ENCODE measurements at regions not wholly inside any gene's neighbourhood (a gene's known extent, or its start where the extent isn't known, plus 50 kb on each side); places are given as distances from the start of the nearest gene placed in this dataset.

DNA sequence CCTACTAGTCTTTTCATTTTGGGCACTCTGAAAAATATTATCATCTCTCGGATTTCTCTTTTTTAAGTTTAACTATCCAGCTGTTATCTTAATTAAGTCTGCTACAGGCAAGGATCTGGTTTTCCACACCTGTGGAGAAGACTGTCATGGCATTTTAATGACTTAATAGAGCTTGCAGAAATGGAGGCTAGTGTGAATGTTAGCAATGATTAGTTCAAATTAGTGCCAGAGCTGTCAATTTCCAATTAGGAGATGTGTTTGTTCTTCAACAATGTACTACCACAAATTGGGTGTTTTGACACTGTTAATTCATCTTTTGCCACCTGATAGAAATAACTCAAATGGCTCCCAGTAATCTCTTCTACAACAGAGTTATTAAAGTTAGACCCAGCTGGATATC lies 2023.0 kb upstream of the CDH9 start:
- DNase-seq (ENCODE audit: low read depth in 2 of 2): no peak

DNA sequence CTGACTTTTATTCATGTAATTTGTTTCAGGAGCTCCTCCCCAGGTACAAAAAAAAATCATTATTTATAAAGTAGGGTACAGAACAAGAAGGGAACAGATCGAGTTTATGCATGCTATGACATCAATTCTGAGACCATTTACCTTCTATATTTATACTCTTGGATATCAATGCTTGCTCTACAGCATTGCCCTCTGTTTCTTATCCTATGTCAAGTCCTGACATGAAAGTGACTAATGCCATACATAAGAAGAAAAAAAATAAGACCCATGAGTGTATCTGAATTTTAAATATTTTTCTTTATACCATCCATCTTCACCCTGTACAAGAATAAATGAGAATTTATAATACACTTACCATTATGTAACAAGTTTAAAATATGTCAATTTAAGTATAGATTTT lies 2016.3 kb upstream of the CDH9 start:
- no peak for DNase-seq (ENCODE audit: low read depth in 2 of 2)

DNA sequence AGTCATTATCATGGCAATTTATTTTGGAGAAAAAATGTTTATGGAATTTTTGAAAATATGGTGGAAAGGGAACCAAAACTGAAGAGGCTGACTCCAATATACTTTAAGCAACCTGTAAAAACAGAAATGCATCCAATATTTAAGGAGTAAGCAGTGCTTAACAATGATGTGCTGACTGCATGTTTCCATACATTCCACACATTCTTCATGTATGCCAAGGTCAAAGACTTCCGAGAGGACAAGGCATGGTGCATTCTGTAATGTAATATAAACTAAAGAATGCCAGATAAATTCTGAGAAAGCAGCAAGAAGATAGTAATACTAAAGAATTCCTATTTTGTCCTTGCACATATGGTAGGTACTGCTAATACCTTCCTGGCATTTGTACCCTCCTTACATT lies 2015.9 kb upstream of the CDH9 start:
- DNase-seq (ENCODE audit: low read depth in 2 of 2): no peak

DNA sequence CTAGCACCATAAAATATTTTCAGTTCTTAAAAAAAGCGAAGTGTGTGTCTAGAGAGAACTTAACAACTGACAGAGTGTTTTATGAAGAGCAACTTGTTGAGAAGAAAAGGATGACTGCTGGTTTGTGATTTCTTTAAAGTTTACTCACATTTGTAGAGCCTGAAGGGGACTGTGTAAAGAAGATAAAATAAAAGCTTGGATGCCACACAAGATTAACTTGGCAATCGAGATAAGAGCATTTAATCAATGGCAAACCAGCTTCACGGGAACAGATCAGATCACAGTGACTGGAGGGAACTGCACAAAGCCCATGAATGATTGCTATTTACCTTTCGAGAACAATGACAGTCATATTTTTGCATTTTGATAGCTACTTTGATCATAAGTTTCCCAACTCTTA lies 2013.1 kb upstream of the CDH9 start:
- no peak for DNase-seq (ENCODE audit: low read depth in 2 of 2)

DNA sequence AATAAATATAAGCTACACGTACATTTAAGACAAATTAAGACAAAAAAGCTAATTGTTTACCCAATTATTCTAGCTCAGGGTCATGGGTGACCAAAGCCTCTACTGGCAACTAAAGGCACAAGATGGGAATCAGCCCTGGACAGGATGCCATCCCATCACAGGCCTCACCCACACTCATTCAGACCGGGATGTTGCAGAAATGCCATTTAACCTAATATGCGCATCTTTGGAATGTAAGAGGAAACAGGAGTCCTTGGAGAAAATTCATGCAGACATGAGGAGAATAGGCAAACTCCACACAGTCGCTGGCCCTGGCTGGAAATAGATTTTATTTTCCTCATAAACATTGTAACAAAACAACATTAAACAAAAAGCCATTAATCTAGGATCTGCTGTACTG lies 2003.8 kb upstream of the CDH9 start:
- no peak for DNase-seq (ENCODE audit: low read depth in 2 of 2)

DNA sequence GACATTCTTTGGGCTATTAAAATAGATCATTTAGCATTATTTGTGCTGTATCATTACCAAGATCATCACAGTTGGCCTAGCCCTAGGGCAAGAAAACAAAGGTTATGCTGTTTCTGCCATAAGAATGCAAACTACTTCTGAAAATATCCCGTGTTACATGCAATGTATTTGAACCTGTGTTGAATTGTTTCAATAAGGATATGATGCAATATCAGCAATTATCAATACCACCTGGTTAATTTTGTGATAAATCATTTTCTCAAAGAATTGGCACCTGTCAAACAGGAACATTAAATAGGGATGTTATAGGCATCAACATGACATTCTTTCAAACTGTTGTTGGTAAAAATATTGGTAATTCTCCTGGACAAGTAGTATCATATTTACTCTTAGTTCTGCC lies 2002.0 kb upstream of the CDH9 start:
- DNase-seq (ENCODE audit: low read depth in 2 of 2): no peak

DNA sequence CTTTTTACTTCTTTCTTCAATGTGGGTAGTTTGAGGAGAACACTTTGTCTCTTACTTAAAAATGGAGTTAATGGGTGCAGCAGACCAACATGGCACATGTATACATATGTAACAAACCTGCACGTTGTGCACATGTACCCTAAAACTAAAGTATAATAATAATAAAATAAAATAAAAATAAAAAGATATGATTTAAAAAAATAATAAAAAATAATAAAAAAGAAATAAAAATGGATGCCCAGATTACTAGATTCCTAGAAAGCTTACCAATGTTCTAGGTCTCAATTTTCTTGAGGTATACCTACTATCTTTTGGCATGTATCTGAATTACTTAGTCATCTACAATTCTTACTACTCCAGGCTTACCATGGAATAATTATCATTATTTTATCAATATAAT lies 2001.6 kb upstream of the CDH9 start:
- no peak for DNase-seq (ENCODE audit: low read depth in 2 of 2)

DNA sequence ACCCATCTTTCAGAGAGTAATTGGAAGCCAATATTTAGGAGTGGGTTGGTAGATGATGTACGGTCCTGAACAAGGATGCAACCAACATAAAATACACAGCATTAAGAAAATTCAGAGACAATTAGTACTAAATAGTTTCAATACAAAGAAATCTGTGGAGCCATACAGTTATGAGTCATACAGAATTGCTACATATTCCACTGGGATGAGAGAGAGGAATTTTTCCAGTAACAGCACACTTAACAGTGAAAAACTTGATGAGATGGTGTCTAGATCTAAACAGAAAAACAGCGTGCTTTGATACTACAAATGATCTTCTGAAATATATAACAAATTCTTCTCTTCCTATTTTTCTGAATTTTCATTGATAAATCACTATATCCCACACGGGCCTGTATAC lies 1999.3 kb upstream of the CDH9 start:
- no peak for DNase-seq (ENCODE audit: low read depth in 2 of 2)

DNA sequence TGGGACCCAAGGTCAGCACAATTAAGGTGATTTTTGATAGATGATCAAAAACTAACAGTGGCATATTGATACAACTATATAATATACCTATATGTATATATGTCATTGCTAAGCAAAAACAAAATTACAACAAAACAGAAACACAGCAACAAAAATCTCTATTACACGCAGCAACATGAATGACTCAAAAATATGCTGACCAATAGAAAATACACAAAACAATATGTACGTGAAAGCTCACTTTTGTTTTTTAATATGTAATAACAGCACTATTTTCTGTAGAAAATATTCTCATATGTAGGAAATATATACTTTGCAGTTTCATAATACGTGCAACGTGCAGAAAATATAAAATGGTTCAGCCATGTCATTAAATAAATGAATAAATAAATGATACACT lies 1985.7 kb upstream of the CDH9 start:
- DNase-seq (ENCODE audit: low read depth in 2 of 2): no peak

DNA sequence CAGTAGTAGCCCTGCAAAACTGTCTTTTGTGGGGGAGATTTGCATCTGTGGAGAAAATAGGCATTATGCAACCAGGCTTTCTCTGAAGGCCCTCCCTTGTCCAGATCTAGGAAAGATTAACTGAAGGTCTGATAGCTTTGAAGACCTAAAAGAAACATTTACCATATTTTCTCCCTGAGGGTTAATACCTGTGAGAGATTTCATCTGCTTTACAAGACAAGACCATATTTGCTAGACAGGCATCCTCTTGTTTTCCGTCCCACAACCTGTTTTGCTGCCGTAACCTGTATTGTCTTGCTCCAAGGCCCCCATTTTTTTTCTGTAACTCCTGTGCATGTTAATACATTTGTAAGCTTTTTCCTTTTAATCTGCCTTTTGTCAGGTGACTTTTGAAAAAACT lies 1985.2 kb upstream of the CDH9 start:
- no peak for DNase-seq (ENCODE audit: low read depth in 2 of 2)

DNA sequence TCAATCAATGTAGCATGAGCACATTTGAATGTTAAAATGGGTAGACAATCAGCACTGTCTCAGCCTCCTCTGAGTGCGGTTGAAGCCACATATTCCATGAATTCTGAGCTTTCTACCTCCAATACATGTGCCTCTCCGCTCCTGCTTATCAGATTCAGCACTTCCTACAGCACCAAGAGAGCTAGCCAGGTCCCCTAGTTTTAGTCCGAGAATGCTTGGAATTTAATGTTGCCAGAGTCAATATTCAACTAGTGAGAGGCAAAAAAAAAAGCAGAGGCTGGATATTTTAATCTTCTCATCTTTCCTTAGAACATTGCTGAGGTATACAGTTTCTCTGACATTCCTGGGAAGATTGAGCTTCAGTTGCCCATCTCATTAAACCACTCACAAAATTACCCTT lies 1979.1 kb upstream of the CDH9 start:
- no peak for DNase-seq (ENCODE audit: low read depth in 2 of 2)

DNA sequence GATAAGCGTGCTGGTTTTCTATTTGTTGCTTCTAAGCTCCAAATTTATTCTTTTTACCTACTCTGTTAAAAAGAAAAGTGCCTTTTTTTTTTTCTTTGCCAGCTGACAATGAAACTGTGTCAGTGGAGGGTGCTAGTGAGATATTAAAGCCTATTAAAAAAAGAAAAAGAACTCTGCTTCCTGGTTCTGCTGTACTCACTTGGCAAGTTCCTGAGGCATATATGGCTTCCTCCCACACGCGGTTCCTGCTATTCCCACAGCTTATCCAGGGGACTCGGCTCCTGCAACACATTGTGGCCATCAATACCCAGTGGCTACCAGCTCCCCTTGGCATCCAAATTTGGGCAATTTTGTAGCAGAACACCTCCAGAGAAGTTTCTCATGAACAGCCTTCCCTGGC lies 1977.7 kb upstream of the CDH9 start:
- DNase-seq (ENCODE audit: low read depth in 2 of 2): no peak

DNA sequence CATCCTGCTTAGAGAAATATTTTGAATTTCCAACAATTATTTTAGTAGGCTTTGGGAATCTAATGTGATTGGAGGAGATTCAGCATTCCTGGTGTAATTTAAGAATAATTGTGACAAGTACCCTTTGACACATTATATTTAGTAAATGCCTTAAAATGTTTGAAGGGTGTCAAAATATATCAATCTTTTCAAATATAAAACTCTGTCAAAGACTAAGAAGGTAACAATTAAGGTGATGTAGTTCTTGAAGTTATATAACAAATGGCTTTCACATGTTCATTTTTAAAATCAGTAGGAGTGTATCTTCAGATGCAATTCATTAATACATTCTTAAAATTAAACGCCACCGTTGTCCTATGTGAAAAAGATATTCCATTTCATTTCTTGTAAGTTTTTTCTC lies 1977.1 kb upstream of the CDH9 start:
- DNase-seq (ENCODE audit: low read depth in 2 of 2): no peak

DNA sequence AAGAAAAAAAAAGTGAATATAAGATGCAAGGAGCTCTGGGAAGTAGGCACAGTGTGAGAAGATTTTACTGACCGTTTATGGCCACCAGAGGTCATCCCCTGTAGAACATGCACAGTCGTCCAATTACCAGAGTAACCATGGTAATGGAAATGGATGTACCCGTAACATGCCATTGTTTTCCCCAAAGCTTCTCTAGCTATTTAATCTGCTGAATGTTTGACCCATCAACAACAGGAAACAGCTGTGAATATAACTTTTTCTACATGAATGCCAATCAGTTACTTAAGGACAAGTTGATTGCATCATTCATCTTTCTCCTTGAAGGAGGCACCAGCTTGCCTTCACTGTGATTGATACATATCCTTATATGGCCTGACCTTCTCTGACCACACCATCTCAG lies 1967.0 kb upstream of the CDH9 start:
- DNase-seq (ENCODE audit: low read depth in 2 of 2): no peak

DNA sequence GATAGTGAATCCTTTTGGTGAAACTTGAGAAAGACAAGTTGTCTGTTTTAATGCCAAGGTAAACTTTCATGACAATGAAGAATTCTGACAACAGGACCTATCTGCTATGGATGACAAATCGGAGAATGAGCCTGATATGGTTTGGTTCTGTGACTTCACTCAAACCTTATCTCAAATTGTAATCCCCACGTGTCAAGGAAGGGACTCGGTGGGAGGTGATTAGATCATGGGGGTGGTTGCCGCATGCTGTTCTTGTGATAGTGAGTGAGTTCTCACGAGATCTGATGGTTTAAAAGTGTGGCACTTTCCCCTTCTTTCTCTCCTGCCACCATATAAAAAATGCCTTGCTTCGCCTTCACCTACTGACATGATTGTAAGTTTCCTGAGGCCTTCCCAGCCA lies 1964.1 kb upstream of the CDH9 start:
- no peak for DNase-seq (ENCODE audit: low read depth in 2 of 2)

DNA sequence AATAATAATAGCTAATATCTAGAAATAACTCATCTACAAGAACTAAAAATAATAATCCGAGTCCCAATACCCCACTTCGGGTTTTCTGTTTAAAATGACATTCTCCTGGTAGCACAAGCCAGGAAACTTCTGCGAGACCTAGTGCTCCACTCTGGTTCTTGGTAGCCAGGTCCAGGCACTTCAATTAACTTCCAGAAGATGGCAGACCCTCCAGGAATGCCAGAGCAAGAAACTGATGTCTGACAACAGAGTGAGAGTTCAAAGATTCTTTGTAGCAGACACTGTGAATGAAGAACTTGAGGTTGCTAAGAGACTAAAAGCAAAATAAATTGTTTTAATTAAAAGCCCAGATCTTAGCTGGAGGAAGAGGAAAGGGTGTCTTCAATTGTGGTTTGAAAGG lies 1963.3 kb upstream of the CDH9 start:
- no peak for DNase-seq (ENCODE audit: low read depth in 2 of 2)

DNA sequence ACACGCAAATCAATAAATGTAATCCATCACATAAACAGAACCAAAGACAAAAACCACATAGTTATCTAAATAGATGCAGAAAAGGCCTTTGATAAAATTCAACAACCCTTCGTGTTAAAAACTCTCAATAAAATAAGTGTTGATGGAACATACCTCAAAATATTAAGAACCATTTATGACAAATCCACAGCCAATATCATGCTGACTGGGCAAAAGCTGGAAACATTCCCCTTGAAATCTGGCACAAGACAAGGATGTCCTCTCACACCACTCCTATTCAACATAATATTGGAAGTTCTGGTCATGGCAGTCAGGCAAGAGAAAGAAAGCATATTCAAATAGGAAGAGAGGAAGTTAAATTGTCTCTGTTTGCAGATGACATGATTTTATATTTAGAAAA lies 1946.3 kb upstream of the CDH9 start:
- DNase-seq (ENCODE audit: low read depth in 2 of 2): no peak

DNA sequence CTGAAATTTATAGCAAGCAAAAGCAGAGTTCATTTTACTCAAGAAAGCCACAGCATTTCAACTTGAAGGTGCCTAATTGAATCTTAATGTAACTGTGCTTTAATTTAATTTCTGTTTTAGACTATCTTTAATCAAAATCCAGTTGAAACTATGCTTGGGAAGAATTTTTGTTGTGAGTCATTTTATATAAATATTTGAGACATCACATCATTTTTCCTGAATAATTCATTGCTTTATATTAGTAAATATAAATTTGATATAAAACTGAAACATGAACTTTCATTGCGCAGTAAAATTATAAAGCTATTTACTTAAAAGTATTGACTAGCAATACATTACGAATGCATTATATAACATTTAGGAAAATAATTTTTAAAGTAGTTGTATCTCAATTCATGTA lies 1937.1 kb upstream of the CDH9 start:
- DNase-seq (ENCODE audit: low read depth in 2 of 2): no peak

DNA sequence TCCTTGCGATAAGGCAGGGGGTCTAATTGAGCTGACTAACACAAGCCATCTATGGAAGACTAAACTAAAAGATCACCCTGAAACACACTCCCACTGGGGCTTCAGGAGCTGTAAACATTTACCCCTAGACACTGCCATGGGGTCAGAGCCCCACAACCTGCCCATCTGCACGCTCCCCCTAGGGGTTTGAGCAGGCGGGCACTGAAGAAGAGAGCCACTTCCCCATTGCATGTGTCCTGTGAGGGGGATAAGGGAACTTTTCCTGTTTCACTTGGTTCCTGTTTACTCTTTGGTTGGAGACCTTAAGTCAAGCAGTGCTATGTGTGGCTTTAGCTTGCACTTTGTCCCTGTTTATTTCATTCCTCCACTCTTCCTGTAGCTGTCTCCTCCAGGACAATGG lies 1929.5 kb upstream of the CDH9 start:
- no peak for DNase-seq (ENCODE audit: low read depth in 2 of 2)

DNA sequence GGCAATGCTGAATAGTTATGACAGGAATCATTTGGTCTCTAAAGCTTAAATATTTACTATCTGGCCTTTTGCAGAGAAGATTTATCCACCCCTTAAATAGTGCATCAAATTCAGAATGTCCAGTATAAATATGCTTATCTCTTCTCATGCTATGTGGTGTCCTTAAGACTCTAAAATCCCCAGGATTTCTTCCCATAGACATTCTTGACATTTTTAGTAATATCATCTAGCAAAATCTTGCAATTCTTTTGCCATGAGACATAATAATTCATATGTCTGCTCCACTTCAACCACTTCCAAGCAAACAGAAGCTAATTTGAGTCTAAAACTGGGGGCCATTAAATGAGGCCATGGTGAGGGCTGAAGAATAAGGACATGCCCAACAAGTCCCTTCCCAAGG lies 1923.4 kb upstream of the CDH9 start:
- no peak for DNase-seq (ENCODE audit: low read depth in 2 of 2)

DNA sequence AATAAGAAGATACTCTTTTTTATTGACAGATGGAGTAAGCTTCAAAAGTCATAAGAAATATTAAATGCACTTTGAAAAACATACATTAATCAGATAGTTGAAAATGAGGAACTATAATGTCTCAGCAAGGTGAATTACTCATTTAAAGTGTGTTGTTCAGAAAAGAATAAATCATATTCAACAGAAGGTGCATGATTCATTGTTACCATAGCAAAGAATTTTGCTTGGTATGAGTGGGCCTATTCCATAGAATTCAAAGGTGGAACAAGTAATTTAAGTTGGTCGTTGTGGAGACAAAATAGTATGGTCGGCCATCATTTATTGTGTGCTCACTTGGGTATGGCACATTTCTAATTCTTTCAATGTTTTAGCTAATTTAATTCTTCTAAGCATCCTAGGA lies 1920.2 kb upstream of the CDH9 start:
- no peak for DNase-seq (ENCODE audit: low read depth in 2 of 2)

DNA sequence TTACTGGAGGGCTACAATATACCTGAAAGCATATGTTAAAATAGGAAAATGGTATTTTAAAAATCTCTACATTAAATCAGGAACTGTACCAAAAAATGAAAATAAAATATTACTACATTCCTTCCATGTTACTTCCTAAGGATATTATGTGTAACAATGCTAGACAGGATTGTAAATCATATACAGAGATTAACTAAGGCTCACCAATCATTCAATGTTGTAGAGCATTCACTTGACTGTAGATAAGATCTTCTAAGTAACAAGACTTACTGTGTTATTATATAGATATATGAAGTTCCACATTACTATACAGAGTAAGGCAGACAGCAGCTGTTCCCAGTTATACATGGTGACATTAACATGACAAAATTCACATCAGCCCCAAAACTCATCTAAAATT lies 1919.1 kb upstream of the CDH9 start:
- DNase-seq (ENCODE audit: low read depth in 2 of 2): no peak

DNA sequence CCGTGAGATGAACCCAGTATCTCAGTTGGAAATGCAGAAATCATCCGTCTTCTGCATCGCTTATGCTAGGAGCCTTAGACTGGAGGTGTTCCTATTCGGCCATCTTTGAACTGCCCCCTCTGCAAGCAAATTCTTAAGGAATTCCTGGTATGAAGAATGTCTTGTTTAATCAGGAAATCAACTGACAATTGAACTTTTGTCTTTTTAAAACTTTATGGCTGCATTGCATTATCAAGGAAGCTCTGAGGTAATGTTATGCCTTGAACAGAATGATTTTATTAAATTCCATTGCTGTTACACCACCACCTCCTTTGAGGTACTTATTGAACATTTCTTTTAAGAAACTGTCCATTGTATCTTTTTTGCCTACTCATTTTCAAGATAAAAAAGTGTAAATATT lies 1915.7 kb upstream of the CDH9 start:
- DNase-seq (ENCODE audit: low read depth in 2 of 2): no peak

DNA sequence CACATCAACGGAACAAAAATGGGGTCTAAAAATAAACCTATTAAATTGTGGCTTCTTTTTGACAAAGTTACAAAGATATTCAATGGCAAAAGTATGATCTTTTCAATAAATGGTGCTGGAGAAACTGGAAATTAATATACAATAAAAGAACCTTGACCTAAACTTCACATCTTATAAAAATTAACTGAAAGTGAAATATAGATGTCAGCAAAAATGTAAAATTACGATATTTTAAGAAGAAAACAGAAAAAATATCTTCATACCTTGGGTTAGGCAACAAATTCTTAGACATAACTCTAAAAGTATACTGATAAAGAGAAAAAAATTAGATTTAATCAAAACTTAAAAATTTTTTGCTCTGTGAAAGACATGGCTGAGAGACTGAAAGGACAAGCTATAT lies 1909.5 kb upstream of the CDH9 start:
- no peak for DNase-seq (ENCODE audit: low read depth in 2 of 2)

DNA sequence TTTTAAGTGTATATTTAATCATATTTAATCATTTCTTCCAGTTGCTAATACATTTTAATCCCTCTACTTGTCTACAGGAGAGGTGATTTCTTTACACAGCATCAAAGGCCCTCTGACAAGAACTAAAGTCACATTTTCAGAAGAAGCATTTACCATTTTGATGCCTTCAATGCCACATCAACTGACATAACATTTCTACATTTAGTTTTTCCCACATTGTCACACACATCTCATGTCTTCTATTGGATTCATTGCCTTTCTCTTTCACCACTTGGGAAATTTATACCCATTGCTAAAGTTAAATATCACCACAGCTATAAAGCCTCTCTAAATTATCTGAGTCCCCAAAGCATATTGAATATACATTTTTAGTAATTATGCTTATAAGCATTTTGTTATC lies 1907.5 kb upstream of the CDH9 start:
- DNase-seq (ENCODE audit: low read depth in 2 of 2): no peak
